Transverse colon (tissue), 4 donors: ENCODE measurements at regions not wholly inside any gene's neighbourhood (a gene's known extent, or its start where the extent isn't known, plus 50 kb on each side); places are given as distances from the start of the nearest gene placed in this dataset.

ENCODE experiments used
- CTCF ChIP-seq, 5 experiments: fragments of 200-600 bp in 3 of 5; fragments of 450-650 bp in 2 of 5; sonication (generic) in 3 of 5; IDR thresholded peaks; 1 replicate in 2 of 5; 2 replicates in 3 of 5; pipeline ENCODE4 v1.5.1; 2016 to 2017; ENCODE audit warnings: antibody characterized with exemption in 5 of 5, inconsistent platforms in 3 of 5, mild to moderate bottlenecking in 2 of 5, moderate library complexity in 1 of 5
- EP300 ChIP-seq: sonication (generic); formaldehyde crosslinking; IDR thresholded peaks from one replicate; pipeline ENCODE4 v1.6.1; 2017; ENCODE audit warnings: antibody characterized with exemption, low read depth
- POLR2A ChIP-seq: fragments of 450-650 bp; IDR thresholded peaks from one replicate; pipeline ENCODE4 v1.6.1; 2016; ENCODE audit warnings: antibody characterized with exemption, mild to moderate bottlenecking, moderate library complexity
- POLR2AphosphoS5 ChIP-seq, 3 donors: sonication (generic); formaldehyde crosslinking; IDR thresholded peaks; one replicate each; pipeline ENCODE4 v1.6.1; 2016; ENCODE audit warnings: antibody characterized with exemption in 3 of 3

GRCh38 chrX:106281383-106281782 lies 113.3 kb downstream of the PWWP3B start:
- TF ChIP-seq POLR2A (no peak), CTCF (IDR thresholded peaks at IDR 0.05) (no peak), EP300 (no peak), POLR2AphosphoS5 (IDR thresholded peaks at IDR 0.05) (no peak)
